GM18868 (cell line): ENCODE measurements at regions not wholly inside any gene's neighbourhood (a gene's known extent, or its start where the extent isn't known, plus 50 kb on each side); places are given as distances from the start of the nearest gene placed in this dataset.

Source experiments
- ATAC-seq: cut with Tn5 transposase; IDR thresholded peaks from one replicate; pipeline ENCODE4 v1.9.1; 2021; ENCODE audit warnings: mild to moderate bottlenecking, moderate library complexity; ENCODE audit not compliant: unreplicated experiment

GRCh38 chr11:93248602-93249001, 50.8 kb upstream of the SLC36A4 start:
- peak; percentile 51 for ATAC-seq

GRCh38 chr11:93249459-93250220, 51.8 kb upstream of the SLC36A4 start:
- no peak for ATAC-seq

GRCh38 chr11:93250326-93250725, 52.5 kb upstream of the SLC36A4 start:
- ATAC-seq = no peak

- ATAC-seq = no peak
Observed at GRCh38 chr11:93251922-93252321, 54.1 kb upstream of the SLC36A4 start.

- no peak for ATAC-seq
Observed at GRCh38 chr11:93253111-93253510, 55.3 kb upstream of the SLC36A4 start.

- no peak for ATAC-seq
Observed at GRCh38 chr11:93256623-93257022, 58.8 kb upstream of the SLC36A4 start.

GRCh38 chr11:93267383-93267782, 63.2 kb upstream of the DEUP1 start:
- no peak for ATAC-seq

GRCh38 chr11:93268287-93269040, 62.1 kb upstream of the DEUP1 start:
- ATAC-seq = no peak

GRCh38 chr11:93271596-93271995, 58.9 kb upstream of the DEUP1 start:
- ATAC-seq = no peak

- no peak for ATAC-seq
Observed at GRCh38 chr11:93274851-93275250, 55.7 kb upstream of the DEUP1 start.

GRCh38 chr11:93278976-93279375, 51.6 kb upstream of the DEUP1 start:
- no peak for ATAC-seq

- peak; percentile 95 for ATAC-seq
Observed at GRCh38 chr11:93279851-93280347, 50.6 kb upstream of the DEUP1 start.
